NB4 (cell line): ENCODE measurements at regions not wholly inside any gene's neighbourhood (a gene's known extent, or its start where the extent isn't known, plus 50 kb on each side); places are given as distances from the start of the nearest gene placed in this dataset.

Experiments used
- CTCF ChIP-seq: IDR thresholded peaks from one replicate; pipeline ENCODE4 v1.5.1; 2012; ENCODE audit warnings: low read depth, low read length
- MAX ChIP-seq: IDR thresholded peaks from 2 replicates; pipeline ENCODE4 v1.6.1; 2011; ENCODE audit warnings: low read depth, low read length
- POLR2A ChIP-seq: IDR thresholded peaks from 2 replicates; pipeline ENCODE4 v1.6.1; 2011; ENCODE audit warnings: mild to moderate bottlenecking; ENCODE audit not compliant: insufficient read length; ENCODE audit errors: extremely low read depth

GRCh38 chr1:79501153-79501552 lies 494.6 kb upstream of the ADGRL4 start:
- TF ChIP-seq POLR2A: no peak
- no peak for TF ChIP-seq CTCF
- TF ChIP-seq MAX: no peak
